Thoracic aorta (tissue), 2 donors: ENCODE measurements at regions not wholly inside any gene's neighbourhood (a gene's known extent, or its start where the extent isn't known, plus 50 kb on each side); places are given as distances from the start of the nearest gene placed in this dataset.
"Not testable (repeated sequence)": the region's sequence is repeated elsewhere in the genome, so short reads cannot be mapped to it uniquely, and the experiment has no call there.

ENCODE experiments used
- ATAC-seq: fragments of 150-250 bp; one replicate; pipeline ENCODE4 v1.8.0; 2017; ENCODE audit warnings: low read depth; ENCODE audit not compliant: insufficient number of reproducible peaks, low FRiP score
- DNase-seq: peaks from one replicate; pipeline ENCODE4 v3.0.0-alpha.2; 2020; ENCODE audit warnings: low spot score
- H3K27ac ChIP-seq, 2 donors: fragments of 200-600 bp; sonication (generic); 1 replicate in 1 of 2; 2 replicates in 1 of 2; pipeline ENCODE4 v1.5.1; 2016; ENCODE audit warnings: mild to moderate bottlenecking in 2 of 2, moderate library complexity in 2 of 2
- H3K27me3 ChIP-seq: fragments of 200-600 bp; sonication (generic); replicated peaks from 2 replicates; pipeline ENCODE4 v1.6.0; 2016; ENCODE audit warnings: mild to moderate bottlenecking; ENCODE audit not compliant: insufficient read depth
- H3K36me3 ChIP-seq: fragments of 200-600 bp; sonication (generic); one replicate; pipeline ENCODE4 v1.5.1; 2016
- H3K4me1 ChIP-seq, 2 donors: fragments of 200-600 bp; sonication (generic); 1 replicate in 1 of 2; 2 replicates in 1 of 2; pipeline versions ENCODE4 v1.5.1 to v1.6.0; 2016; ENCODE audit warnings: low read depth in 2 of 2, mild to moderate bottlenecking in 1 of 2; ENCODE audit not compliant: control insufficient read depth in 1 of 2
- H3K4me3 ChIP-seq: fragments of 200-600 bp; sonication (generic); 2 replicates; pipeline ENCODE4 v1.5.1; 2016; ENCODE audit warnings: mild to moderate bottlenecking
- H3K9me3 ChIP-seq: fragments of 200-600 bp; sonication (generic); 2 replicates; pipeline ENCODE4 v1.5.1; 2016
- TF ChIP-seq, protein P1 (sequence below): fragments of 200-600 bp; sonication (generic); IDR thresholded peaks from one replicate; pipeline ENCODE4 v1.5.1; 2019; ENCODE audit warnings: antibody characterized with exemption

DNA sequence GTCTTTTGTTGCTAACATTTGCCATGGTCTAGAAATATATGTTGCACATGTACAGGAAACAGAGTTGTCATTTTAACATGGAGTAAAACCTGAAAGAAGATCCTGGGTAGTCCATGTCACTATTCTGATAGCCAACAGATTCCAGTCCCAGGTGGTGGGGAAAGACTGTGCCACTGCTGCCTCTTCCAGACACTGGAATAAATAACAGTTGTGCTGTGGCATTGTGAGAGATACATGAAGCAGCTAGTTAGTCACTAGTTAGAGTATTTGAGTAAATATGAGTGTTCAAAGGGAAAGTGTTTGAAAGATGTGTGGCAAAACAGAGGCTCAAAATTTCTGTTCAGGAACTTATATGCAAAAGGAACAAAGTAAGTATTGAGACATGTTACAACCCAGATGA lies 1408.3 kb downstream of the EFNA5 start:
- no peaks in the 10 kb centered on the region for H3K36me3 ChIP-seq
- no peak overlapping the region for H3K27ac ChIP-seq
- H3K4me1 ChIP-seq: no peaks in the 10 kb centered on the region
- no peaks in the 10 kb centered on the region for H3K27me3 ChIP-seq
- no peak for DNase-seq
- TF ChIP-seq, protein P1, sequence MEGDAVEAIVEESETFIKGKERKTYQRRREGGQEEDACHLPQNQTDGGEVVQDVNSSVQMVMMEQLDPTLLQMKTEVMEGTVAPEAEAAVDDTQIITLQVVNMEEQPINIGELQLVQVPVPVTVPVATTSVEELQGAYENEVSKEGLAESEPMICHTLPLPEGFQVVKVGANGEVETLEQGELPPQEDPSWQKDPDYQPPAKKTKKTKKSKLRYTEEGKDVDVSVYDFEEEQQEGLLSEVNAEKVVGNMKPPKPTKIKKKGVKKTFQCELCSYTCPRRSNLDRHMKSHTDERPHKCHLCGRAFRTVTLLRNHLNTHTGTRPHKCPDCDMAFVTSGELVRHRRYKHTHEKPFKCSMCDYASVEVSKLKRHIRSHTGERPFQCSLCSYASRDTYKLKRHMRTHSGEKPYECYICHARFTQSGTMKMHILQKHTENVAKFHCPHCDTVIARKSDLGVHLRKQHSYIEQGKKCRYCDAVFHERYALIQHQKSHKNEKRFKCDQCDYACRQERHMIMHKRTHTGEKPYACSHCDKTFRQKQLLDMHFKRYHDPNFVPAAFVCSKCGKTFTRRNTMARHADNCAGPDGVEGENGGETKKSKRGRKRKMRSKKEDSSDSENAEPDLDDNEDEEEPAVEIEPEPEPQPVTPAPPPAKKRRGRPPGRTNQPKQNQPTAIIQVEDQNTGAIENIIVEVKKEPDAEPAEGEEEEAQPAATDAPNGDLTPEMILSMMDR: no peak
- no peak overlapping the region for H3K4me3 ChIP-seq
- ATAC-seq: no peak
- no peaks in the 10 kb centered on the region for H3K9me3 ChIP-seq

DNA sequence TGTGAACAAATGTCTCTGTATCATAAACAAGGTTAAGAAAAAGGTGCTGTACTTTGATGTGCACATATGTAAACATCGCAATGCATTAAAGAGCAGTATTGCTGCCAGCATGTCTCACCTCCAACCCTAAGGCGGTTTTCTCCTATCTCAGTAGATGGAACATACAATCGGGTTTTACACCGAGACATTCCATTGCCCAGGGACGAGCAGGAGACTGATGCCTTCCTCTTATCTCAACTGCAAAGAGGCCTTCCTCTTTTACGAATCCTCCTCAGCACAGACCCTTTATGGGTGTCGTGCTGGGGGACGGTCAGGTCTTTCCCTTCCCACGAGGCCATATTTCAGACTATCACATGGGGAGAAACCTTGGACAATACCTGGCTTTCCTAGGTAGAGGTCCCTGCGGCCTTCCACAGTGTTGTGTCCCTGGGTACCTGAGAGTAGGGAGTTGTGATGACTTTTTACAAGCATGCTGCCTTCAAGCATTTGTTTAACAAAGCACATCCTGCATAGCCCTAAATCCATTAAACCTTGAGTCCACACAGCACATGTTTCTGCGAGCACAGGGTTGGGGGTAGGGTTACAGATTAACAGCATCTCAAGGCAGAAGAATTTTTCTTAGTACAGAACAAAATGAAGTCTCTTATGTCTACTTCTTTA lies 1411.2 kb downstream of the EFNA5 start:
- not testable (repeated sequence) for H3K36me3 ChIP-seq, H3K4me1 ChIP-seq, ATAC-seq, H3K9me3 ChIP-seq, H3K27ac ChIP-seq, DNase-seq, H3K27me3 ChIP-seq, H3K4me3 ChIP-seq

DNA sequence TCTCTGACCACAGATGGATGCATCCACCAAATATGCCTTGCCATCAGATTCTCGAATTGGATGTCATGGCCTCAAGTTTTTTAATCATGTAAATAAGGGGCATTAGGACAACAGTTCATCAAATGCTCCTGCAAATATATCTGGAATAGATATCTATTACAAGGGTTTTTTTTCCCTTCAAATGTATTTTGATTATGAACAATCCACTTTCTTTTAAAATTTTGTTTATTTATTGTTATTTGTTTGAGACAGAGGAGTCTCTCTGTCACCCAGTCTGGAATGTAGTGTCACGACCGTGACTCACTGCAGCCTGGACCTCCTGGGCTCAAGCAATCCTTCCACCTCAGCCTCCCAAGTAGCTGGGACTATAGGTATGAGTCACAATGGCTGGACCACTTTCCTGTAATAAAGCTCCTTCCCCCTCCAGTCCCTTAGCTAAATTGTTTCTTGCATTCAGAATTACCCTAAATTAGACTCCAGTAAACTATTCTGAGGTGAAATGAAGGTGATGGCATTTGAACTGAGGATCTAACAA lies 1412.1 kb downstream of the EFNA5 start:
- Histone ChIP-seq H3K36me3 (no peaks in the 10 kb centered on the region), H3K27ac (no peak overlapping the region), H3K4me3 (no peak overlapping the region), H3K4me1 (no peaks in the 10 kb centered on the region), H3K9me3 (peaks cover 6% of the 10 kb centered on the region), H3K27me3 (no peaks in the 10 kb centered on the region)
- ATAC-seq (no peak), DNase-seq (no peak)
- TF ChIP-seq, protein P1: no peak

DNA sequence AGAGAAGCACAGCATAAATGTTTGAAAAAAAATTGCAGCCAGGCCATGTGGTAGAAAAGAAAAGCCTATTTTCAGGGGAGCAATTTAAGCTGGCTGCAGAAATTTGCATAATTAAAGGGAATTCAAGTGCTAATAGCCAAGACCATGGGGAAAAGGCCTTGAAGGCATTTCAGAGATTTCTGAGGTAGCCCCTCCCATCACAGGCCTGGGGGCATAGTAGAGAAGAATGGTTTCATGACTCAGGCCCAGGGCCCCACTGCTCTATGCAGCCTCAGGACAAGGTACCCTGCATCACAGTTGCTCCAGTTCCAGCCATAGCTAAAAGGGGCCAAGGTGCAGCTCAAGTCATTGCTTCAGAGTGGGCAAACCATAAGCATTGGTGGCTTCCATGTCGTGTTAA lies 1416.0 kb downstream of the EFNA5 start:
- ATAC-seq: no peak
- Histone ChIP-seq H3K27me3 (no peaks in the 10 kb centered on the region), H3K4me1 (no peaks in the 10 kb centered on the region), H3K9me3 (peaks cover 6% of the 10 kb centered on the region), H3K36me3 (no peaks in the 10 kb centered on the region), H3K4me3 (no peak overlapping the region), H3K27ac (no peak overlapping the region)
- TF ChIP-seq, protein P1: no peak
- DNase-seq: no peak

DNA sequence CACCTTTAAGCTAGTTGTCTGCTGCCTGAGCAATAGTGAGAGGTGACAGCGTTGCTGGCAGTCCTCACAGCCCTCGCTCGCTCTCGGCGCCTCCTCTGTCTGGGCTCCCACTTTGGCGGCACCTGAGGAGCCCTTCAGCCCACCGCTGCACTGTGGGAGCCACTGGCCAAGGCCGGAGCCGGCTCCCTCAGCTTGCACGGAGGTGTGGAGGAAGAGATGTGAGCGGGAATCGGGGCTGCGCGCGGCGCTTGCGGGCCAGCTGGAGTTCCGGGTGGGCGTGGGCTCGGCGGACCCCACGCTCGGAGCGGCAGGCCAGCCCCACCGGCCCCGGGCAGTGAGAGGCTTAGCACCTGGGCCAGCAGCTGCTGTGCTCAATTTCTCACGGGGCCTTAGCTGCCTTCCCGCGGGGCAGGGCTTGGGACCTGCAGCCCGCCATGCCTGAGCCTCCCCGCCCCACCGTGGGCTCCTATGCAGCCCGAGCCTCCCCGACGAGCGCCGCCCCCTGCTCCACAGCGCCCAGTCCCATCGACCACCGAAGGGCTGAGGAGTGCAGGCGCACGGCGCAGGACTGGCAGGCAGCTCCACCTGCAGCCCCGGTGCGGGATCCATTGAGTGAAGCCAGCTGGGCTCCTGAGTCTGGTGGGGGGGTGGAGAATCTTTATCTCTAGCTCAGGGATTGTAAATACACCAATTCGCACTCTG lies 1424.5 kb downstream of the EFNA5 start:
- not testable (repeated sequence) for H3K27ac ChIP-seq, H3K4me1 ChIP-seq, H3K4me3 ChIP-seq, DNase-seq, H3K27me3 ChIP-seq, ATAC-seq, H3K36me3 ChIP-seq, H3K9me3 ChIP-seq

DNA sequence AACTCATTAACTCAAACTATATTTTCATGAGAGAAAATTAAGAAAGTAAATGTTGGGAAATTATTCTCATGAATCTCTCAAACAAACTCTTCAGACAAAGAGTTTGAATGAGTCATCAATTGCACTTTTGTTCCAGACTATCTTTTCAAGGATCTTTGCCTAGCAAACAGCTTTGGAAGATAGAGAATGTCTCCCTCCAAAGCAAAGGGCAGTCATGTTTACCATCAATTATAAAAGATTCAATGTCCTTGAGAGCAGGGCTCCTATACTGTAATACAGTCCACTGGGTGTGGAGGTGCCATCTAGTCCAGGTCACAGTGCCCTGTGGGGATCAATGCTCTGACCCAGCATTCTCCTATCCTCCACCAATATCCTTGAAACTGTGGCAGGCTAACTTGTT lies 1429.3 kb downstream of the EFNA5 start:
- no peak for ATAC-seq
- Histone ChIP-seq H3K9me3 (no peaks in the 10 kb centered on the region), H3K27me3 (no peaks in the 10 kb centered on the region), H3K27ac (no peak overlapping the region), H3K4me1 (no peaks in the 10 kb centered on the region), H3K4me3 (no peak overlapping the region), H3K36me3 (no peaks in the 10 kb centered on the region)
- DNase-seq: no peak
- TF ChIP-seq, protein P1: no peak
